ENCODE measurements at regions not wholly inside any gene's neighbourhood (a gene's known extent, or its start where the extent isn't known, plus 50 kb on each side); places are given as distances from the start of the nearest gene placed in this dataset.
A peak's percentile ranks its signal among the peaks of the same experiment; 100 is the strongest.

DNA sequence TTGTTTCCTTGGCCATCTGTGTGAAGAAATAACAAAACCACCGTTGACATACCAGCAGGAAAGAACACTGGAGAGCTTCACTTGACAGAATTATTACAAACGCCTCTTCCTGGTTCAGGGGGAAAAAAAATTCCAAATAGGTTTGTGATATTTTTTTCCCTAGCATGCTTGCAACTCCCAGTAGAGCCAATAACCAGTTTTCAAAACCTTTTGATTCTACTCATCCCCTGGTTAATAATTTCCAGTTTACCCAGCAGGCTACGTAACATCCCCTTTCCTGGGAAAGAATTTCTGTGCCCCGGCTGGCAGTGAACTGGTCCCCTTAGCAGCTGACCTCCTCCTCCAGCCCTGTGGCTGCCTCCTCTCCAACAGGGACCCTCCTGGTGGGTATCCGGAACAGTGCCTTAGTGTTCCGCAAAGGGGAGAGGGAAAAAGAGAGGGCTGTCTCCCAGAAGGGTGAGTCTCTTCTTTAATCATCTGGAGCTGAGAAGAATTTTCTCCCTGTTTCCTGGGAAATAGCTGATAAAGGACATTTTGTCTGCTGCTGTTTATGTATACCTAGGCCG, 72.8 kb upstream of the BOD1 start (continued):
- TF ChIP-seq, protein P1, sequence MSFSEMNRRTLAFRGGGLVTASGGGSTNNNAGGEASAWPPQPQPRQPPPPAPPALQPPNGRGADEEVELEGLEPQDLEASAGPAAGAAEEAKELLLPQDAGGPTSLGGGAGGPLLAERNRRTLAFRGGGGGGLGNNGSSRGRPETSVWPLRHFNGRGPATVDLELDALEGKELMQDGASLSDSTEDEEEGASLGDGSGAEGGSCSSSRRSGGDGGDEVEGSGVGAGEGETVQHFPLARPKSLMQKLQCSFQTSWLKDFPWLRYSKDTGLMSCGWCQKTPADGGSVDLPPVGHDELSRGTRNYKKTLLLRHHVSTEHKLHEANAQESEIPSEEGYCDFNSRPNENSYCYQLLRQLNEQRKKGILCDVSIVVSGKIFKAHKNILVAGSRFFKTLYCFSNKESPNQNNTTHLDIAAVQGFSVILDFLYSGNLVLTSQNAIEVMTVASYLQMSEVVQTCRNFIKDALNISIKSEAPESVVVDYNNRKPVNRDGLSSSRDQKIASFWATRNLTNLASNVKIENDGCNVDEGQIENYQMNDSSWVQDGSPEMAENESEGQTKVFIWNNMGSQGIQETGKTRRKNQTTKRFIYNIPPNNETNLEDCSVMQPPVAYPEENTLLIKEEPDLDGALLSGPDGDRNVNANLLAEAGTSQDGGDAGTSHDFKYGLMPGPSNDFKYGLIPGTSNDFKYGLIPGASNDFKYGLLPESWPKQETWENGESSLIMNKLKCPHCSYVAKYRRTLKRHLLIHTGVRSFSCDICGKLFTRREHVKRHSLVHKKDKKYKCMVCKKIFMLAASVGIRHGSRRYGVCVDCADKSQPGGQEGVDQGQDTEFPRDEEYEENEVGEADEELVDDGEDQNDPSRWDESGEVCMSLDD (CRISPR knock-in tag; IDR thresholded peaks at IDR 0.05; ENCODE audit: borderline replicate concordance), result no peak
- TF ChIP-seq ZNF44 (CRISPR knock-in tag; IDR thresholded peaks at IDR 0.05) (no peak), ZIK1 (CRISPR knock-in tag; IDR thresholded peaks at IDR 0.05; ENCODE audit: borderline replicate concordance, low read depth) (no peak), ZNF670 (CRISPR knock-in tag; IDR thresholded peaks at IDR 0.05; ENCODE audit: borderline replicate concordance) (no peak), FOXO1 (CRISPR knock-in tag; IDR thresholded peaks at IDR 0.05) (no peak), SYNCRIP (IDR thresholded peaks at IDR 0.05; ENCODE audit: insufficient read depth, low read depth, low read length) (no peak), ZMAT3 (CRISPR knock-in tag; conservative IDR thresholded peaks at IDR 0.05) (no peak), ZNF263 (CRISPR knock-in tag; IDR thresholded peaks at IDR 0.05) (no peak), ZNF891 (CRISPR knock-in tag; IDR thresholded peaks at IDR 0.05) (no peak), ZNF367 (CRISPR knock-in tag; IDR thresholded peaks at IDR 0.05; ENCODE audit: borderline replicate concordance) (no peak), HDAC6 (IDR thresholded peaks at IDR 0.05; ENCODE audit: low read depth, low read length) (no peak), KLF16 (CRISPR knock-in tag; IDR thresholded peaks at IDR 0.05) (0 out of 4 replicates have a peak, but pooled peaks of 1 of the 2 experiments have one; percentile 32), ZKSCAN1 (IDR thresholded peaks at IDR 0.05; ENCODE audit: low read length) (no peak), ZNF12 (CRISPR knock-in tag; IDR thresholded peaks at IDR 0.05) (no peak), NR2F2 (IDR thresholded peaks at IDR 0.05; ENCODE audit: borderline replicate concordance, low read depth) (no peak), ZNF331 (CRISPR knock-in tag; IDR thresholded peaks at IDR 0.05) (peak; percentile 49; the same call in 1 of the 2 replicates), ZNF777 (CRISPR knock-in tag; IDR thresholded peaks at IDR 0.05) (no peak), MBNL3 (CRISPR knock-in tag; conservative IDR thresholded peaks at IDR 0.05) (no peak)
- TF ChIP-seq, protein P2, sequence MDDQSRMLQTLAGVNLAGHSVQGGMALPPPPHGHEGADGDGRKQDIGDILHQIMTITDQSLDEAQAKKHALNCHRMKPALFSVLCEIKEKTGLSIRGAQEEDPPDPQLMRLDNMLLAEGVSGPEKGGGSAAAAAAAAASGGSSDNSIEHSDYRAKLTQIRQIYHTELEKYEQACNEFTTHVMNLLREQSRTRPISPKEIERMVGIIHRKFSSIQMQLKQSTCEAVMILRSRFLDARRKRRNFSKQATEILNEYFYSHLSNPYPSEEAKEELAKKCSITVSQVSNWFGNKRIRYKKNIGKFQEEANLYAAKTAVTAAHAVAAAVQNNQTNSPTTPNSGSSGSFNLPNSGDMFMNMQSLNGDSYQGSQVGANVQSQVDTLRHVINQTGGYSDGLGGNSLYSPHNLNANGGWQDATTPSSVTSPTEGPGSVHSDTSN (CRISPR knock-in tag; IDR thresholded peaks at IDR 0.05; ENCODE audit: borderline replicate concordance), result no peak
- TF ChIP-seq, protein P3, sequence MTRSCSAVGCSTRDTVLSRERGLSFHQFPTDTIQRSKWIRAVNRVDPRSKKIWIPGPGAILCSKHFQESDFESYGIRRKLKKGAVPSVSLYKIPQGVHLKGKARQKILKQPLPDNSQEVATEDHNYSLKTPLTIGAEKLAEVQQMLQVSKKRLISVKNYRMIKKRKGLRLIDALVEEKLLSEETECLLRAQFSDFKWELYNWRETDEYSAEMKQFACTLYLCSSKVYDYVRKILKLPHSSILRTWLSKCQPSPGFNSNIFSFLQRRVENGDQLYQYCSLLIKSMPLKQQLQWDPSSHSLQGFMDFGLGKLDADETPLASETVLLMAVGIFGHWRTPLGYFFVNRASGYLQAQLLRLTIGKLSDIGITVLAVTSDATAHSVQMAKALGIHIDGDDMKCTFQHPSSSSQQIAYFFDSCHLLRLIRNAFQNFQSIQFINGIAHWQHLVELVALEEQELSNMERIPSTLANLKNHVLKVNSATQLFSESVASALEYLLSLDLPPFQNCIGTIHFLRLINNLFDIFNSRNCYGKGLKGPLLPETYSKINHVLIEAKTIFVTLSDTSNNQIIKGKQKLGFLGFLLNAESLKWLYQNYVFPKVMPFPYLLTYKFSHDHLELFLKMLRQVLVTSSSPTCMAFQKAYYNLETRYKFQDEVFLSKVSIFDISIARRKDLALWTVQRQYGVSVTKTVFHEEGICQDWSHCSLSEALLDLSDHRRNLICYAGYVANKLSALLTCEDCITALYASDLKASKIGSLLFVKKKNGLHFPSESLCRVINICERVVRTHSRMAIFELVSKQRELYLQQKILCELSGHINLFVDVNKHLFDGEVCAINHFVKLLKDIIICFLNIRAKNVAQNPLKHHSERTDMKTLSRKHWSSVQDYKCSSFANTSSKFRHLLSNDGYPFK (CRISPR knock-in tag; IDR thresholded peaks at IDR 0.05; ENCODE audit: borderline replicate concordance), result no peak
- TF ChIP-seq, protein P4, sequence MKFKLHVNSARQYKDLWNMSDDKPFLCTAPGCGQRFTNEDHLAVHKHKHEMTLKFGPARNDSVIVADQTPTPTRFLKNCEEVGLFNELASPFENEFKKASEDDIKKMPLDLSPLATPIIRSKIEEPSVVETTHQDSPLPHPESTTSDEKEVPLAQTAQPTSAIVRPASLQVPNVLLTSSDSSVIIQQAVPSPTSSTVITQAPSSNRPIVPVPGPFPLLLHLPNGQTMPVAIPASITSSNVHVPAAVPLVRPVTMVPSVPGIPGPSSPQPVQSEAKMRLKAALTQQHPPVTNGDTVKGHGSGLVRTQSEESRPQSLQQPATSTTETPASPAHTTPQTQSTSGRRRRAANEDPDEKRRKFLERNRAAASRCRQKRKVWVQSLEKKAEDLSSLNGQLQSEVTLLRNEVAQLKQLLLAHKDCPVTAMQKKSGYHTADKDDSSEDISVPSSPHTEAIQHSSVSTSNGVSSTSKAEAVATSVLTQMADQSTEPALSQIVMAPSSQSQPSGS (CRISPR knock-in tag; IDR thresholded peaks at IDR 0.05), result 0 out of 2 replicates have a peak, but pooled peaks have one; percentile 22

All from HepG2 (cell line).